ENCODE measurements at regions not wholly inside any gene's neighbourhood (a gene's known extent, or its start where the extent isn't known, plus 50 kb on each side); places are given as distances from the start of the nearest gene placed in this dataset.
A peak's percentile ranks its signal among the peaks of the same experiment; 100 is the strongest.

- peak; percentile 25 for DNase-seq (ENCODE audit: low read depth)
Observed at GRCh38 chr18:40962784-40963183, 992.2 kb upstream of the PIK3C3 start.

- no peak for DNase-seq (ENCODE audit: low read depth)
Observed at GRCh38 chr18:40957533-40958070, 997.4 kb upstream of the PIK3C3 start.

- no peak for DNase-seq (ENCODE audit: low read depth)
Observed at GRCh38 chr18:40956213-40956612, 998.8 kb upstream of the PIK3C3 start.

- DNase-seq (ENCODE audit: low read depth): no peak
Observed at GRCh38 chr18:40955351-40955750, 999.7 kb upstream of the PIK3C3 start.

GRCh38 chr18:40949114-40949950, 1005.7 kb upstream of the PIK3C3 start:
- DNase-seq (ENCODE audit: low read depth): peak; percentile 26

GRCh38 chr18:40944576-40944975, 1010.5 kb upstream of the PIK3C3 start:
- no peak for DNase-seq (ENCODE audit: low read depth)

GRCh38 chr18:40939656-40940515, 1015.1 kb upstream of the PIK3C3 start:
- no peak for DNase-seq (ENCODE audit: low read depth)

- DNase-seq (ENCODE audit: low read depth): no peak
Observed at GRCh38 chr18:40938615-40939014, 1016.4 kb upstream of the PIK3C3 start.

GRCh38 chr18:40937386-40937785, 1017.6 kb upstream of the PIK3C3 start:
- no peak for DNase-seq (ENCODE audit: low read depth)

- DNase-seq (ENCODE audit: low read depth): peak; percentile 5
Observed at GRCh38 chr18:40935423-40935822, 1019.6 kb upstream of the PIK3C3 start.

GRCh38 chr18:40932862-40933261, 1022.2 kb upstream of the PIK3C3 start:
- DNase-seq (ENCODE audit: low read depth): no peak

GRCh38 chr18:40930211-40930882, 1024.7 kb upstream of the PIK3C3 start:
- no peak for DNase-seq (ENCODE audit: low read depth)

GRCh38 chr18:40929399-40929798, 1025.6 kb upstream of the PIK3C3 start:
- no peak for DNase-seq (ENCODE audit: low read depth)

- DNase-seq (ENCODE audit: low read depth): no peak
Observed at GRCh38 chr18:40926679-40927078, 1028.4 kb upstream of the PIK3C3 start.

- no peak for DNase-seq (ENCODE audit: low read depth)
Observed at GRCh38 chr18:40925071-40925541, 1029.9 kb upstream of the PIK3C3 start.

GRCh38 chr18:40921845-40922629, 1033.0 kb upstream of the PIK3C3 start:
- DNase-seq (ENCODE audit: low read depth): no peak

GRCh38 chr18:40917056-40917455, 1038.0 kb upstream of the PIK3C3 start:
- DNase-seq (ENCODE audit: low read depth): no peak

- no peak for DNase-seq (ENCODE audit: low read depth)
Observed at GRCh38 chr18:40915724-40916123, 1039.3 kb upstream of the PIK3C3 start.

- peak; percentile 12 for DNase-seq (ENCODE audit: low read depth)
Observed at GRCh38 chr18:40911582-40912254, 1043.3 kb upstream of the PIK3C3 start.

- no peak for DNase-seq (ENCODE audit: low read depth)
Observed at GRCh38 chr18:40911041-40911440, 1044.0 kb upstream of the PIK3C3 start.

Data from LHCN-M2 (cell line).